Type B pancreatic cell (in vitro differentiated cells): ENCODE measurements at regions not wholly inside any gene's neighbourhood (a gene's known extent, or its start where the extent isn't known, plus 50 kb on each side); places are given as distances from the start of the nearest gene placed in this dataset.
"Not testable (repeated sequence)": the region's sequence is repeated elsewhere in the genome, so short reads cannot be mapped to it uniquely, and the experiment has no call there.

Experiments
- DNase-seq: peaks from one replicate; pipeline ENCODE4 v3.0.0; 2021; ENCODE audit warnings: mixed read lengths; ENCODE audit not compliant: unreplicated experiment; ENCODE audit errors: extremely low spot score
- H3K27ac Mint-ChIP-seq: 2 replicates; pipeline ENCODE4 v1.8.0; 2021; ENCODE audit warnings: mild to moderate bottlenecking, mixed read lengths
- H3K27me3 Mint-ChIP-seq: 2 replicates; pipeline ENCODE4 v1.8.0; 2021; ENCODE audit warnings: mixed read lengths
- H3K36me3 Mint-ChIP-seq: 2 replicates; pipeline ENCODE4 v1.8.0; 2021; ENCODE audit warnings: mixed read lengths
- H3K4me1 Mint-ChIP-seq: one replicate; pipeline ENCODE4 v1.8.0; 2021; ENCODE audit warnings: mixed read lengths; ENCODE audit not compliant: unreplicated experiment
- H3K4me3 Mint-ChIP-seq: 2 replicates; pipeline ENCODE4 v1.8.0; 2021; ENCODE audit warnings: mild to moderate bottlenecking, mixed read lengths
- H3K9me3 Mint-ChIP-seq: 2 replicates; pipeline ENCODE4 v1.8.0; 2021; ENCODE audit warnings: mixed read lengths
- TF ChIP-seq, protein P1 (sequence below): fragments of 200-600 bp; sonication (generic); conservative IDR thresholded peaks from 2 replicates; pipeline ENCODE4 v1.5.0; 2021; ENCODE audit warnings: antibody characterized with exemption, mild to moderate bottlenecking

DNA sequence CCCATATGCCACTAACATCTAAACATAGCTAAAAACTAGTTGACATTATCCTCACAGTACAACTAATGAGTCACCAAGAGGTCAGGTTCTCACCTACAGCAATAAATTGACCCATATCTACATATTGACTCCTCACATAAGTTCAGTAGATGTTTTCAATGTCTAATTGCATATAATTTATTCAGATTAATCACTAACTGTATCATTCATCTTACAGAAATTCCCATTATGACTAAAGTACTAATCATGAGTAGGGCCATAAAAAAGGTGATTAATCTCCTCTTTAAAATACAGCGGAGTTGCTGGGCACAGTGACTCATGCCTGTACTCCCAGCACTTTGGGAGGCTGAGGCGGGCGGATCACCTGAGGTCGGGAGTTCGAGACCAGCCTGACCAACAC is 82.4 kb upstream of the ST3GAL6 start:
- TF ChIP-seq, protein P1, sequence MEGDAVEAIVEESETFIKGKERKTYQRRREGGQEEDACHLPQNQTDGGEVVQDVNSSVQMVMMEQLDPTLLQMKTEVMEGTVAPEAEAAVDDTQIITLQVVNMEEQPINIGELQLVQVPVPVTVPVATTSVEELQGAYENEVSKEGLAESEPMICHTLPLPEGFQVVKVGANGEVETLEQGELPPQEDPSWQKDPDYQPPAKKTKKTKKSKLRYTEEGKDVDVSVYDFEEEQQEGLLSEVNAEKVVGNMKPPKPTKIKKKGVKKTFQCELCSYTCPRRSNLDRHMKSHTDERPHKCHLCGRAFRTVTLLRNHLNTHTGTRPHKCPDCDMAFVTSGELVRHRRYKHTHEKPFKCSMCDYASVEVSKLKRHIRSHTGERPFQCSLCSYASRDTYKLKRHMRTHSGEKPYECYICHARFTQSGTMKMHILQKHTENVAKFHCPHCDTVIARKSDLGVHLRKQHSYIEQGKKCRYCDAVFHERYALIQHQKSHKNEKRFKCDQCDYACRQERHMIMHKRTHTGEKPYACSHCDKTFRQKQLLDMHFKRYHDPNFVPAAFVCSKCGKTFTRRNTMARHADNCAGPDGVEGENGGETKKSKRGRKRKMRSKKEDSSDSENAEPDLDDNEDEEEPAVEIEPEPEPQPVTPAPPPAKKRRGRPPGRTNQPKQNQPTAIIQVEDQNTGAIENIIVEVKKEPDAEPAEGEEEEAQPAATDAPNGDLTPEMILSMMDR = no peak
- H3K4me3 Mint-ChIP-seq = no peak overlapping the region
- no peaks in the 10 kb centered on the region for H3K36me3 Mint-ChIP-seq

DNA sequence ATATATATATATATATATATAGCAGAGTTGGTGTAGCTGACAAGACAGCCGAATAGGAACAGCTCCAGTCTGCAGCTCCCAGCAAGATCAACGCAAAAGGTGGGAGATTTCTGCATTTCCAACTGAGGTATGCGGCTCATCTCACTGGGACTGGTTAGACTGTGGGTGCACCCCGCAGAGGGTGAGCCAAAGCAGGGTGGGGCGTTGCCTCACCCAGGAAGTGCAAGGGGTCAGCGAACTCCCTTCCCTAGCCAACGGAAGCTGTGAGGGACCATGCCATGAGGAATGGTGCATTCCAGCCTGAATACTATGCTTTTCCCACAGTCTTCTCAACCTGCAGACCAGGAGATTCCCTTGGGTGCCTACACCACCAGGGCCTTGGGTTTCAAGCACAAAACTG is 81.7 kb upstream of the ST3GAL6 start:
- Mint-ChIP-seq H3K4me1 (no peaks in the 10 kb centered on the region), H3K27me3 (no peaks in the 10 kb centered on the region), H3K36me3 (no peaks in the 10 kb centered on the region), H3K9me3 (no peaks in the 10 kb centered on the region), H3K27ac (no peak overlapping the region), H3K4me3 (no peak overlapping the region)
- TF ChIP-seq, protein P1 = no peak
- no peak for DNase-seq

More for the DNA sequence above, 82.4 kb upstream of the ST3GAL6 start:
- no peak for DNase-seq
- no peak overlapping the region for H3K27ac Mint-ChIP-seq
- H3K9me3 Mint-ChIP-seq = no peaks in the 10 kb centered on the region
- H3K27me3 Mint-ChIP-seq = no peaks in the 10 kb centered on the region
- no peaks in the 10 kb centered on the region for H3K4me1 Mint-ChIP-seq

DNA sequence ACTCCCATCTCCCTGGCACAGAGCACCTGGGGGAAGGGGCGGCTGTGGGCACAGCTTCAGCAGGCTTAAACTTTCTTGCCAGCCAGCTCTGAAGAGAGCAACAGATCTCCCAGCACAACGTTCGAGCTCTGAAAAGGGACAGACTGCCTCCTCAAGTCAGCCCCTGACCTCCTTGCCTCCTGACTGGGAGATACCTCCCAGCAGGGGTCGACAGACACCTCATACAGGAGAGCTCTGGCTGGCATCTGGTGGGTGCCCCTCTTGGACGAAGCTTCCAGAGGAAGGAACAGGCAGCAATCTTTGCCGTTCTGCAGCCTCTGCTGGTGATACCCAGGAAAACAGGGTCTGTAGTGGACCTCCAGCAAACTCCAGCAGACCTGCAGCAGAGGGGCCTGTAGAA is 80.7 kb upstream of the ST3GAL6 start:
- H3K27me3 Mint-ChIP-seq, H3K4me3 Mint-ChIP-seq, DNase-seq, H3K4me1 Mint-ChIP-seq, H3K36me3 Mint-ChIP-seq, H3K9me3 Mint-ChIP-seq, H3K27ac Mint-ChIP-seq: not testable (repeated sequence)

DNA sequence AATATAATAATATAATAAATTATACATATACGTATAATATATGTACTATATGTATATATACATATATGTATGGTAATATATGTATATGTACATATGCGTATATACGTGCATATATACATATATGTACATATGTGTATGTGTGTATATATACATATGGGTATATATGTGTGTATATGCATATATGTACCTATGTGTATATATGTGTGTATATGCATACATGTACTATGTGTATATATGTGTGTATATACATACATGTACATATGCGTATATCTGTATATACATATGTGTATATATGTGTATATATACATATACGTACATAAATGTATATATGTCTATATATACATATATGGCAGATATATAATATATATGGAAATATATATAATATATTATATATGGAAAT is 74.8 kb upstream of the ST3GAL6 start:
- Mint-ChIP-seq H3K27me3 (no peaks in the 10 kb centered on the region), H3K36me3 (peaks cover 3% of the 10 kb centered on the region), H3K4me1 (no peaks in the 10 kb centered on the region), H3K27ac (no peak overlapping the region), H3K4me3 (no peak overlapping the region), H3K9me3 (no peaks in the 10 kb centered on the region)
- no peak for DNase-seq
- TF ChIP-seq, protein P1 = no peak

DNA sequence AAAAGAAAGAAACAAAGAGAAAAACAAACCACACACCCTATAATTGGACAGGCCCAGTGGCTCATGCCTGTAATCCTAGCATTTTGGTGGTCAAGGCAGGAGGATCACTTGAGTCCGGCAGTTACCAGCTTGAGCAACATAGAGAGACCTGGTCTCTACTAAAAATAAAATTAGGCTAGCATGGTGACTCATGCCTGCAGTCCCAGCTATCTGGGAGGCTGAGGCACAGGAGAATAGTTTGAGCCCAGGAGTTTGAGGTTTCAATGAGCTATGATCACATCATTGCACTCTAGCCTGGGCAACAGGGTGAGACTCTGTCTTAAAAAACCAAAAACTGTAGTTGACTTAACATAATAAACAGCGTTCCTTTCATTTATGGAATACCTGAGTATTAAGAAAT is 72.3 kb upstream of the ST3GAL6 start:
- TF ChIP-seq, protein P1 = no peak
- no peak for DNase-seq
- no peak overlapping the region for H3K27ac Mint-ChIP-seq
- peaks cover 3% of the 10 kb centered on the region for H3K36me3 Mint-ChIP-seq
- no peaks in the 10 kb centered on the region for H3K4me1 Mint-ChIP-seq
- H3K27me3 Mint-ChIP-seq = no peaks in the 10 kb centered on the region
- peaks cover 1% of the 10 kb centered on the region for H3K9me3 Mint-ChIP-seq
- no peak overlapping the region for H3K4me3 Mint-ChIP-seq

DNA sequence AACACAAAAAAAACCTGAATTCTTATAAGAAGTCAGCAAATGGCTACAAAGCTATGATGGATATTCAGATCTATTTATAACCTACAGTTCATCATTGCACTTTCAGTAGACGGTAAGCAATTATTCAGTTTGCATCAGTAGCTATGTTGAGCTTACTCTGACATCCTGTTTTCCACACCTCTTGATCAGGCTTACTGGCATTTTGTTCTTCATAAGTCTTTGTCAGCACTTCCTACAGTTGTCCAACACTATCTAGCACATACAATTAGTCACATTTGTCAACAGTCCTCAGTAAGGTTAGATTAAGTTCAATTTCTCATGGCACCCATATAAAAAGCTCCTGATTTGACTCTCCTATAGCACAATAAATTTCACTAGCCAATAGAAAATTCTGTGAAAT is 71.2 kb upstream of the ST3GAL6 start:
- no peak for DNase-seq
- Mint-ChIP-seq H3K4me1 (no peaks in the 10 kb centered on the region), H3K27ac (no peak overlapping the region), H3K36me3 (peaks cover 3% of the 10 kb centered on the region), H3K27me3 (no peaks in the 10 kb centered on the region), H3K9me3 (peaks cover 4% of the 10 kb centered on the region), H3K4me3 (no peak overlapping the region)
- TF ChIP-seq, protein P1 = no peak
